A673 (cell line): ENCODE measurements at regions not wholly inside any gene's neighbourhood (a gene's known extent, or its start where the extent isn't known, plus 50 kb on each side); places are given as distances from the start of the nearest gene placed in this dataset.

ENCODE experiments used
- CTCF ChIP-seq: fragments of 300-800, 200-600 bp; sonication (generic); conservative IDR thresholded peaks from 2 replicates; pipeline ENCODE4 v1.5.1; 2017; ENCODE audit warnings: low read depth, mild to moderate bottlenecking, antibody characterized with exemption, low read length, moderate library complexity, mixed read lengths
- EZH2 ChIP-seq: fragments of 200-600 bp; sonication (generic); IDR thresholded peaks from 2 replicates; pipeline ENCODE4 v1.6.1; 2017; ENCODE audit warnings: borderline replicate concordance, low read depth, mild to moderate bottlenecking, mixed read lengths, antibody characterized with exemption, low read length; ENCODE audit not compliant: poor library complexity, severe bottlenecking

- no peak for TF ChIP-seq EZH2
- no peak for TF ChIP-seq CTCF
Observed at GRCh38 chr18:75533950-75534349, 106.4 kb upstream of the SMIM21 start.
